Stimulated activated CD8-positive, alpha-beta memory T cell treated with anti-CD3 and anti-CD28 coated beads, Interleukin-7, amount 100 ng/mL, for 24 hours (primary cell): ENCODE measurements at regions not wholly inside any gene's neighbourhood (a gene's known extent, or its start where the extent isn't known, plus 50 kb on each side); places are given as distances from the start of the nearest gene placed in this dataset.
"Not testable (repeated sequence)": the region's sequence is repeated elsewhere in the genome, so short reads cannot be mapped to it uniquely, and the experiment has no call there.

ENCODE experiments used
- DNase-seq: peaks from one replicate; pipeline ENCODE4 v3.0.0-alpha.2; 2020; ENCODE audit warnings: low read depth

GRCh38 chr10:118965645-118966044 is 63.9 kb upstream of the NANOS1 start:
- DNase-seq, result no peak

- no peak for DNase-seq
Measured at GRCh38 chr10:118966076-118966849, 63.3 kb upstream of the NANOS1 start.

GRCh38 chr10:118966850-118967125 is 62.7 kb upstream of the NANOS1 start:
- DNase-seq, result no peak

- no peak for DNase-seq
Measured at GRCh38 chr10:118967160-118967559, 62.4 kb upstream of the NANOS1 start.

GRCh38 chr10:118968060-118968459 is 61.5 kb upstream of the NANOS1 start:
- DNase-seq, result no peak

GRCh38 chr10:118968482-118968881 is 61.0 kb upstream of the NANOS1 start:
- DNase-seq, result no peak

GRCh38 chr10:118969014-118969413 is 60.5 kb upstream of the NANOS1 start:
- no peak for DNase-seq

GRCh38 chr10:118970770-118971169 is 58.7 kb upstream of the NANOS1 start:
- no peak for DNase-seq

GRCh38 chr10:118971187-118971586 is 58.3 kb upstream of the NANOS1 start:
- DNase-seq, result no peak

GRCh38 chr10:118971876-118972275 is 57.6 kb upstream of the NANOS1 start:
- no peak for DNase-seq

- no peak for DNase-seq
Measured at GRCh38 chr10:118973744-118974143, 55.8 kb upstream of the NANOS1 start.

- DNase-seq, result no peak
Measured at GRCh38 chr10:118974951-118975350, 54.6 kb upstream of the NANOS1 start.

- DNase-seq, result not testable (repeated sequence)
Measured at GRCh38 chr10:118976219-118976618, 53.3 kb upstream of the NANOS1 start.

GRCh38 chr10:118977022-118977599 is 52.4 kb upstream of the NANOS1 start:
- DNase-seq, result no peak

GRCh38 chr10:118977835-118978234 is 51.7 kb upstream of the NANOS1 start:
- no peak for DNase-seq

- DNase-seq, result no peak
Measured at GRCh38 chr10:118978316-118978997, 51.1 kb upstream of the NANOS1 start.

- no peak for DNase-seq
Measured at GRCh38 chr10:118978998-118979350, 50.5 kb upstream of the NANOS1 start.

- no peak for DNase-seq
Measured at GRCh38 chr10:118979661-118980060, 49.9 kb upstream of the NANOS1 start.
